Upper lobe of left lung (tissue), 6 donors: ENCODE measurements at regions not wholly inside any gene's neighbourhood (a gene's known extent, or its start where the extent isn't known, plus 50 kb on each side); places are given as distances from the start of the nearest gene placed in this dataset.

ENCODE experiments used
- ATAC-seq, 2 donors: fragments of 200-7000 bp; cut with Tn5 transposase; one replicate each; pipeline ENCODE4 v1.9.1; 2022; ENCODE audit warnings: mild to moderate bottlenecking in 2 of 2, moderate library complexity in 2 of 2; ENCODE audit not compliant: low FRiP score in 2 of 2
- DNase-seq, 2 donors: peaks; one replicate each; pipeline ENCODE4 v3.0.0-alpha.2; 2019 to 2020
- H3K27ac ChIP-seq, 4 donors: fragments of 200-600 bp; sonication (generic); one replicate each; pipeline ENCODE4 v1.5.1; 2016 to 2019
- H3K27me3 ChIP-seq, 4 donors: fragments of 200-600 bp; sonication (generic); one replicate each; pipeline ENCODE4 v1.5.1; 2017 to 2019
- H3K36me3 ChIP-seq, 4 donors: fragments of 200-600 bp; sonication (generic); one replicate each; pipeline ENCODE4 v1.5.1; 2016 to 2019
- H3K4me1 ChIP-seq, 4 donors: fragments of 200-600 bp; sonication (generic); one replicate each; pipeline ENCODE4 v1.5.1; 2018 to 2019
- H3K4me3 ChIP-seq, 4 donors: fragments of 200-600 bp; sonication (generic); one replicate each; pipeline ENCODE4 v1.5.1; 2017 to 2019; ENCODE audit warnings: mild to moderate bottlenecking in 2 of 4, moderate library complexity in 1 of 4
- H3K9me3 ChIP-seq, 4 donors: fragments of 200-600 bp; sonication (generic); one replicate each; pipeline ENCODE4 v1.5.1; 2018 to 2019
- EP300 ChIP-seq, 4 donors: sonication (generic); formaldehyde crosslinking; IDR thresholded peaks; one replicate each; pipeline ENCODE4 v1.5.1; 2017; ENCODE audit warnings: antibody characterized with exemption in 4 of 4, control low read depth in 2 of 4
- POLR2A ChIP-seq, 4 donors: fragments of 450-650 bp; IDR thresholded peaks; one replicate each; pipeline ENCODE4 v1.5.1; 2016 to 2017; ENCODE audit warnings: antibody characterized with exemption in 4 of 4, mild to moderate bottlenecking in 2 of 4
- POLR2AphosphoS5 ChIP-seq, 2 donors: sonication (generic); formaldehyde crosslinking; IDR thresholded peaks; one replicate each; pipeline ENCODE4 v1.5.1; 2017; ENCODE audit warnings: antibody characterized with exemption in 2 of 2
- WGBS, 2 donors: methylation state at CpG; one replicate each; pipeline ENCODE4 v1.1.5; 2017 to 2018; 5-methylcytosine and 5-hydroxymethylcytosine counted together
- TF ChIP-seq, protein P1 (sequence below), 6 experiments: fragments of 450-650 bp in 4 of 6; fragments of 200-600 bp in 2 of 6; sonication (generic) in 2 of 6; IDR thresholded peaks; one replicate each; pipeline ENCODE4 v1.5.1; 2016 to 2019; ENCODE audit warnings: antibody characterized with exemption in 6 of 6
- donor health status: DM: no; HTN: no; CAD: no; lungs with moderate emphysema.
- donor health status: DM: no; HTN: yes; CAD: no; lungs with severe emphysema.

- no peak for ATAC-seq
Observed at GRCh38 chr3:38967693-38967989, 84.1 kb downstream of the SCN11A start.

GRCh38 chr3:38966811-38967692 lies 84.7 kb downstream of the SCN11A start:
- ATAC-seq (no peak), DNase-seq (no peak)
- Histone ChIP-seq H3K4me3 (no peak overlapping the region), H3K36me3 (no peaks in the 10 kb centered on the region), H3K9me3 (no peaks in the 10 kb centered on the region), H3K4me1 (no peaks in the 10 kb centered on the region), H3K27me3 (no peaks in the 10 kb centered on the region), H3K27ac (no peak overlapping the region)
- 77 to 79% methylated on average over 4 of the region's 4 CpGs for WGBS, 2 donors
- TF ChIP-seq, protein P1, sequence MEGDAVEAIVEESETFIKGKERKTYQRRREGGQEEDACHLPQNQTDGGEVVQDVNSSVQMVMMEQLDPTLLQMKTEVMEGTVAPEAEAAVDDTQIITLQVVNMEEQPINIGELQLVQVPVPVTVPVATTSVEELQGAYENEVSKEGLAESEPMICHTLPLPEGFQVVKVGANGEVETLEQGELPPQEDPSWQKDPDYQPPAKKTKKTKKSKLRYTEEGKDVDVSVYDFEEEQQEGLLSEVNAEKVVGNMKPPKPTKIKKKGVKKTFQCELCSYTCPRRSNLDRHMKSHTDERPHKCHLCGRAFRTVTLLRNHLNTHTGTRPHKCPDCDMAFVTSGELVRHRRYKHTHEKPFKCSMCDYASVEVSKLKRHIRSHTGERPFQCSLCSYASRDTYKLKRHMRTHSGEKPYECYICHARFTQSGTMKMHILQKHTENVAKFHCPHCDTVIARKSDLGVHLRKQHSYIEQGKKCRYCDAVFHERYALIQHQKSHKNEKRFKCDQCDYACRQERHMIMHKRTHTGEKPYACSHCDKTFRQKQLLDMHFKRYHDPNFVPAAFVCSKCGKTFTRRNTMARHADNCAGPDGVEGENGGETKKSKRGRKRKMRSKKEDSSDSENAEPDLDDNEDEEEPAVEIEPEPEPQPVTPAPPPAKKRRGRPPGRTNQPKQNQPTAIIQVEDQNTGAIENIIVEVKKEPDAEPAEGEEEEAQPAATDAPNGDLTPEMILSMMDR (IDR thresholded peaks at IDR 0.05), result no peak
- TF ChIP-seq EP300 (IDR thresholded peaks at IDR 0.05) (no peak), POLR2AphosphoS5 (IDR thresholded peaks at IDR 0.05) (no peak), POLR2A (IDR thresholded peaks at IDR 0.05) (no peak)

More at GRCh38 chr3:38967693-38967989, 84.1 kb downstream of the SCN11A start:
- H3K36me3 ChIP-seq, result no peaks in the 10 kb centered on the region
- H3K4me3 ChIP-seq, result no peak overlapping the region
- TF ChIP-seq EP300 (IDR thresholded peaks at IDR 0.05) (no peak), POLR2A (IDR thresholded peaks at IDR 0.05) (no peak), POLR2AphosphoS5 (IDR thresholded peaks at IDR 0.05) (no peak)
- TF ChIP-seq, protein P1 (IDR thresholded peaks at IDR 0.05), result no peak
- no peaks in the 10 kb centered on the region for H3K9me3 ChIP-seq
- H3K4me1 ChIP-seq, result no peaks in the 10 kb centered on the region
- 62 to 65% methylated on average over 1 of the region's 1 CpG for WGBS, 2 donors
- no peaks in the 10 kb centered on the region for H3K27me3 ChIP-seq
- no peak for DNase-seq
- H3K27ac ChIP-seq, result no peak overlapping the region

DNA sequence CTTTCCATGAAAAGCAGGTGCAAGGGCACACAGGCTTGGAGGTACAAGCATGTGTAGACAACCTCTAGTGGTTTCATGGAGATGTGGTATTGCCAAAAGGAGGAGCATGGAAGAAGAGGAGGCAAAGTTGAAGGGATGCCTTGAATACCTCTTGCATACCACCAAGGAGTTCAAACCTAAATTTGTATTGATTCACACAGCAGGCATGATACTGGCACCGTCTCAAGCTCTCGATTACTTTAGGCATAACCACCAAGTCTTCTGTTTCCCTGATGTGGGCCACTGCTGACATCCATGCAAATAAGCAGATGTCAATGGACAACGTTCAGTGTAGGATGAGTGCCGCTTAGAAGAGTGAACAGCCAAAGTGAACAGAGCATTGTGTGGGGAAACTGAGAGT lies 87.1 kb downstream of the SCN11A start:
- no peak overlapping the region for H3K27ac ChIP-seq
- no peak overlapping the region for H3K4me3 ChIP-seq
- H3K36me3 ChIP-seq, result no peaks in the 10 kb centered on the region
- H3K9me3 ChIP-seq, result no peaks in the 10 kb centered on the region
- no peak for ATAC-seq
- DNase-seq, result no peak
- H3K4me1 ChIP-seq, result peaks cover 4 to 7% (median 5%) of the 10 kb centered on the region in 4 donors
- H3K27me3 ChIP-seq, result no peaks in the 10 kb centered on the region
- TF ChIP-seq, protein P1 (IDR thresholded peaks at IDR 0.05), result no peak
- no peak for TF ChIP-seq POLR2A (IDR thresholded peaks at IDR 0.05)
- WGBS, 2 donors, result 92 to 93% methylated on average over 4 of the region's 4 CpGs

DNA sequence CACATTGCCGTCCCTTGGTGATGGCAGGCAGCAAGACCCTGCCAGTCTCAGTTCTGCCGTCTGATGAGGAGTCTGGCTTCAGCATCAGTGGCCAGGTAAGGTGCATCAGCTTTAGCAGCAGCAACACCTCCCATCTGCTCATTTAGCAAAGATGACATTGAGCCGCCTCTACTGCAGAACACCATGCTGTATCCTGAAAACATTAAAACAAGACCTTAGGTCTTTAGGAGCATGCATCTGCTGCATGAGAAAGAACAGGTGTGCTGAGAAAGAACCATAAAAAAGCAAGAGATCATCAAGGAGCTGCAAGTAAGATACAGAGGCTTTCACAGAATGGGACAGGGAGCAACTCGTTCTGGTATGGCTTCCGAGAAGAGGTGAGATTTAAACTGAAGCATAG lies 87.5 kb downstream of the SCN11A start:
- whole genome bisulfite sequencing, 2 donors, result 65 to 81% methylated on average over 3 to 5 of the region's 5 CpGs
- TF ChIP-seq POLR2A (IDR thresholded peaks at IDR 0.05), result no peak
- TF ChIP-seq, protein P1 (IDR thresholded peaks at IDR 0.05), result no peak
- TF ChIP-seq EP300 (IDR thresholded peaks at IDR 0.05), result no peak
- no peak for TF ChIP-seq POLR2AphosphoS5 (IDR thresholded peaks at IDR 0.05)
- peaks cover 4 to 7% (median 5%) of the 10 kb centered on the region in 4 donors for H3K4me1 ChIP-seq
- no peaks in the 10 kb centered on the region for H3K9me3 ChIP-seq
- no peaks in the 10 kb centered on the region for H3K36me3 ChIP-seq
- no peaks in the 10 kb centered on the region for H3K27me3 ChIP-seq
- no peak overlapping the region for H3K27ac ChIP-seq
- H3K4me3 ChIP-seq, result no peak overlapping the region
- no peak for ATAC-seq
- no peak for DNase-seq
